EL (cell line): ENCODE measurements at regions not wholly inside any gene's neighbourhood (a gene's known extent, or its start where the extent isn't known, plus 50 kb on each side); places are given as distances from the start of the nearest gene placed in this dataset.
"Not testable (repeated sequence)": the region's sequence is repeated elsewhere in the genome, so short reads cannot be mapped to it uniquely, and the experiment has no call there.

ENCODE experiments used
- DNase-seq: peaks from one replicate; pipeline ENCODE4 v3.0.0-alpha.2; 2016

GRCh38 chr9:105984714-105985113 is 290.4 kb downstream of the TMEM38B start:
- DNase-seq: no peak

GRCh38 chr9:105993116-105993854 is 298.9 kb downstream of the TMEM38B start:
- no peak for DNase-seq

- no peak for DNase-seq
Measured at GRCh38 chr9:105993921-105994715, 299.8 kb downstream of the TMEM38B start.

GRCh38 chr9:105994970-105995369 is 300.6 kb downstream of the TMEM38B start:
- peak; percentile 36 for DNase-seq

- no peak for DNase-seq
Measured at GRCh38 chr9:106017198-106017740, 322.9 kb downstream of the TMEM38B start.

GRCh38 chr9:106019039-106019680 is 324.8 kb downstream of the TMEM38B start:
- DNase-seq: no peak

- DNase-seq: no peak
Measured at GRCh38 chr9:106019702-106020101, 325.4 kb downstream of the TMEM38B start.

GRCh38 chr9:106020186-106020585 is 325.8 kb downstream of the TMEM38B start:
- no peak for DNase-seq

- DNase-seq: no peak
Measured at GRCh38 chr9:106023455-106023854, 329.1 kb downstream of the TMEM38B start.

- DNase-seq: no peak
Measured at GRCh38 chr9:106025453-106025852, 331.1 kb downstream of the TMEM38B start.

- not testable (repeated sequence) for DNase-seq
Measured at GRCh38 chr9:106030146-106030545, 335.8 kb downstream of the TMEM38B start.

GRCh38 chr9:106032978-106033377 is 338.6 kb downstream of the TMEM38B start:
- DNase-seq: no peak

GRCh38 chr9:106035806-106036205 is 341.5 kb downstream of the TMEM38B start:
- no peak for DNase-seq

- no peak for DNase-seq
Measured at GRCh38 chr9:106038266-106039001, 344.1 kb downstream of the TMEM38B start.

GRCh38 chr9:106039151-106039935 is 345.0 kb downstream of the TMEM38B start:
- no peak for DNase-seq

GRCh38 chr9:106041920-106042319 is 347.6 kb downstream of the TMEM38B start:
- DNase-seq: not testable (repeated sequence)

- no peak for DNase-seq
Measured at GRCh38 chr9:106051545-106051944, 357.2 kb downstream of the TMEM38B start.

- DNase-seq: no peak
Measured at GRCh38 chr9:106052166-106052565, 357.8 kb downstream of the TMEM38B start.

- DNase-seq: no peak
Measured at GRCh38 chr9:106052735-106053134, 358.4 kb downstream of the TMEM38B start.

GRCh38 chr9:106056328-106056727 is 362.0 kb downstream of the TMEM38B start:
- DNase-seq: no peak

- DNase-seq: no peak
Measured at GRCh38 chr9:106058460-106058859, 364.1 kb downstream of the TMEM38B start.

GRCh38 chr9:106059886-106060285 is 365.5 kb downstream of the TMEM38B start:
- DNase-seq: no peak
